Prostate gland (tissue), 2 donors: ENCODE measurements at regions not wholly inside any gene's neighbourhood (a gene's known extent, or its start where the extent isn't known, plus 50 kb on each side); places are given as distances from the start of the nearest gene placed in this dataset.

Source experiments
- DNase-seq: peaks from one replicate; pipeline ENCODE4 v3.0.0-alpha.2; 2019; ENCODE audit warnings: low spot score
- H3K27ac ChIP-seq, 2 donors: fragments of 200-600 bp; sonication (generic); 2 replicates each; pipeline ENCODE4 v1.5.1; 2017 to 2019
- H3K27me3 ChIP-seq: fragments of 200-600 bp; sonication (generic); replicated peaks from 2 replicates; pipeline ENCODE4 v1.5.1; 2019; ENCODE audit not compliant: insufficient read depth
- H3K36me3 ChIP-seq, 2 donors: fragments of 200-600 bp; sonication (generic); 1 replicate in 1 of 2; 2 replicates in 1 of 2; pipeline versions ENCODE4 v1.5.1 to v1.8.1; 2017 to 2019
- H3K4me1 ChIP-seq: fragments of 200-600 bp; sonication (generic); replicated peaks from 2 replicates; pipeline ENCODE4 v1.5.1; 2019
- H3K4me3 ChIP-seq, 2 donors: fragments of 200-600 bp; sonication (generic); 2 replicates each; pipeline ENCODE4 v1.5.1; 2017 to 2019
- H3K9me3 ChIP-seq: fragments of 200-600 bp; sonication (generic); 2 replicates; pipeline ENCODE4 v1.5.1; 2017
- POLR2A ChIP-seq: fragments of 450-650 bp; IDR thresholded peaks from one replicate; pipeline ENCODE4 v1.6.1; 2016; ENCODE audit warnings: antibody characterized with exemption, mild to moderate bottlenecking
- POLR2AphosphoS5 ChIP-seq: sonication (generic); formaldehyde crosslinking; IDR thresholded peaks from one replicate; pipeline ENCODE4 v1.6.1; 2017; ENCODE audit warnings: antibody characterized with exemption
- WGBS: methylation state at CpG from one replicate; pipeline ENCODE4 v1.1.5; 2018; 5-methylcytosine and 5-hydroxymethylcytosine counted together
- intact Hi-C: fragments of 100-400 bp; cut with DNase I; formaldehyde crosslinking; loops from one replicate; pipeline ENCODE4 v1.14.2; 2022
- TF ChIP-seq, protein P1 (sequence below), 4 experiments: fragments of 200-600 bp in 2 of 4; fragments of 450-650 bp in 2 of 4; sonication (generic) in 2 of 4; IDR thresholded peaks; 1 replicate in 3 of 4; 2 replicates in 1 of 4; pipeline ENCODE4 v1.5.1; 2016 to 2019; ENCODE audit warnings: antibody characterized with exemption in 4 of 4, mild to moderate bottlenecking in 2 of 4, moderate library complexity in 2 of 4

GRCh38 chrX:46400530-46401443 lies 144.4 kb downstream of the ZNF674 start:
- H3K4me3 ChIP-seq: no peak overlapping the region
- TF ChIP-seq POLR2AphosphoS5 (no peak), POLR2A (no peak)
- TF ChIP-seq, protein P1, sequence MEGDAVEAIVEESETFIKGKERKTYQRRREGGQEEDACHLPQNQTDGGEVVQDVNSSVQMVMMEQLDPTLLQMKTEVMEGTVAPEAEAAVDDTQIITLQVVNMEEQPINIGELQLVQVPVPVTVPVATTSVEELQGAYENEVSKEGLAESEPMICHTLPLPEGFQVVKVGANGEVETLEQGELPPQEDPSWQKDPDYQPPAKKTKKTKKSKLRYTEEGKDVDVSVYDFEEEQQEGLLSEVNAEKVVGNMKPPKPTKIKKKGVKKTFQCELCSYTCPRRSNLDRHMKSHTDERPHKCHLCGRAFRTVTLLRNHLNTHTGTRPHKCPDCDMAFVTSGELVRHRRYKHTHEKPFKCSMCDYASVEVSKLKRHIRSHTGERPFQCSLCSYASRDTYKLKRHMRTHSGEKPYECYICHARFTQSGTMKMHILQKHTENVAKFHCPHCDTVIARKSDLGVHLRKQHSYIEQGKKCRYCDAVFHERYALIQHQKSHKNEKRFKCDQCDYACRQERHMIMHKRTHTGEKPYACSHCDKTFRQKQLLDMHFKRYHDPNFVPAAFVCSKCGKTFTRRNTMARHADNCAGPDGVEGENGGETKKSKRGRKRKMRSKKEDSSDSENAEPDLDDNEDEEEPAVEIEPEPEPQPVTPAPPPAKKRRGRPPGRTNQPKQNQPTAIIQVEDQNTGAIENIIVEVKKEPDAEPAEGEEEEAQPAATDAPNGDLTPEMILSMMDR (IDR thresholded peaks at IDR 0.05): no peak
- H3K27ac ChIP-seq: no peak overlapping the region
- intact Hi-C loops: loop anchor here (10.0 kb wide), 1 partner anchor 1076 kb away; no protein-coding TSS in a partner anchor
- H3K27me3 ChIP-seq: no peaks in the 10 kb centered on the region
- H3K4me1 ChIP-seq: no peaks in the 10 kb centered on the region
- H3K9me3 ChIP-seq: no peaks in the 10 kb centered on the region
- H3K36me3 ChIP-seq: no peaks in the 10 kb centered on the region
- DNase-seq: no peak
- 75% methylated on average over 5 of the region's 5 CpGs for WGBS

DNA sequence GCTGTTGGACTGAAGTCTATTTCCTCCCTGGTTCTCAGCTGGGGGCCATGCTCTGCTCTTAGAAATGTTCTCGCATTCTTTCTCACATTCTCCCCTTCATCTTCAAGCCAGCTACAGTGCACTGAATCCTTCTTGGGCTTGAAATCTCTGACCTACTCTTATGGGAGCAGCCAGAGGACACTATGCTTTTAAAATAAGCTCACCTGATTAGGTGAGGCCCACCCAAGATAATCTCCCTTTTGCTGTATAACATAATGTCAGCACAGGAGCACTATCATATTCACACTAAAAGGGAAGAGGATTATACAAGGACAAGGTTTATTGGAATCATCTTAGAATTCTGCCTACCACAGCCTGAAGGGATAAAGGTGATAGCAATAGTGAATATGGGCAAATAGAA lies 146.3 kb downstream of the ZNF674 start:
- no peaks in the 10 kb centered on the region for H3K4me1 ChIP-seq
- no peak for DNase-seq
- 100% methylated on average over 1 of the region's 1 CpG for WGBS
- intact Hi-C loops: no loop called here
- H3K9me3 ChIP-seq: no peaks in the 10 kb centered on the region
- no peaks in the 10 kb centered on the region for H3K27me3 ChIP-seq
- H3K27ac ChIP-seq: no peak overlapping the region
- H3K36me3 ChIP-seq: no peaks in the 10 kb centered on the region
- H3K4me3 ChIP-seq: no peak overlapping the region
- TF ChIP-seq POLR2A (no peak), POLR2AphosphoS5 (no peak)
- TF ChIP-seq, protein P1 (IDR thresholded peaks at IDR 0.05): no peak

DNA sequence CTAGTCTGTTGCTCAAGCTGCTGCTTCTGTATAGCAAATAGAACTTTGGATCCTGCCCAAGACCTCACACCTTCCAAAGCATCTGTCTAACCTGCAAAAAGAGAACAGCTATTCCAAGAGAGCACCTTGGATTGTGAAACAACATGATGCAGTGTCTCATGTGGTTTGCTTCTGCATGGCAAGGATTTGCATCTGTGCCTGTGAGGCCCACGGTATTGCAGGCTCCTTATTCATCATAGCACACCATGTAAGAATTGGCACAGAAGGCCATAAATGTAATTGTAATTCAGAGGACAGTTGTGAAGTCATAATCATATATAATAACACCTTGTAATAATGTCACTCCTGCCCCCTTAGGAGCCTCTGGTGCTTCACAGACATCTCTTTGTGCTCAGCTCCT lies 147.1 kb downstream of the ZNF674 start:
- no peaks in the 10 kb centered on the region for H3K9me3 ChIP-seq

GRCh38 chrX:46386511-46386910 lies 158.7 kb downstream of the ZNF674 start:
- Histone ChIP-seq H3K4me1 (no peaks in the 10 kb centered on the region), H3K4me3 (no peak overlapping the region), H3K9me3 (no peaks in the 10 kb centered on the region), H3K27ac (no peak overlapping the region), H3K36me3 (no peaks in the 10 kb centered on the region), H3K27me3 (no peaks in the 10 kb centered on the region)
- intact Hi-C loops: no loop called here
- DNase-seq: no peak
- TF ChIP-seq POLR2A (no peak), POLR2AphosphoS5 (no peak)
- TF ChIP-seq, protein P1 (IDR thresholded peaks at IDR 0.05): no peak

More for the DNA sequence above, 147.1 kb downstream of the ZNF674 start:
- Histone ChIP-seq H3K27me3 (no peaks in the 10 kb centered on the region), H3K27ac (no peak overlapping the region), H3K36me3 (no peaks in the 10 kb centered on the region), H3K4me1 (no peaks in the 10 kb centered on the region), H3K4me3 (no peak overlapping the region)
- DNase-seq: no peak
- WGBS: 40% methylated on average over 1 of the region's 1 CpG
- intact Hi-C loops: no loop called here
- TF ChIP-seq, protein P1 (IDR thresholded peaks at IDR 0.05): no peak
- TF ChIP-seq POLR2A (no peak), POLR2AphosphoS5 (no peak)

- no peaks in the 10 kb centered on the region for H3K27me3 ChIP-seq
- intact Hi-C loops: no loop called here
- H3K4me1 ChIP-seq: no peaks in the 10 kb centered on the region
- no peak for DNase-seq
- no peaks in the 10 kb centered on the region for H3K9me3 ChIP-seq
- no peaks in the 10 kb centered on the region for H3K36me3 ChIP-seq
- no peak overlapping the region for H3K4me3 ChIP-seq
- TF ChIP-seq, protein P1 (IDR thresholded peaks at IDR 0.05): no peak
- TF ChIP-seq POLR2A (no peak), POLR2AphosphoS5 (no peak)
- WGBS: 96% methylated on average over 2 of the region's 2 CpGs
- no peak overlapping the region for H3K27ac ChIP-seq
These were observed 162.2 kb downstream of the ZNF674 start for GRCh38 chrX:46383006-46383405.
